ENCODE measurements at regions not wholly inside any gene's neighbourhood (a gene's known extent, or its start where the extent isn't known, plus 50 kb on each side); places are given as distances from the start of the nearest gene placed in this dataset.

GRCh38 chr12:38480594-38480993 lies 164.0 kb downstream of the ALG10B start:
- H4K20me1 ChIP-seq (ENCODE audit: insufficient read depth, low read length): no peaks in the 10 kb centered on the region
- H3F3A ChIP-seq (ENCODE audit: insufficient read depth, low read length): no peaks in the 10 kb centered on the region
- TF ChIP-seq EZH2 (IDR thresholded peaks at IDR 0.05; ENCODE audit: borderline replicate concordance, low read length): no peak
- no peak for TF ChIP-seq CTCF (IDR thresholded peaks at IDR 0.05; ENCODE audit: low read length)
- no peak overlapping the region for H3K9ac ChIP-seq (ENCODE audit: low read length)
- H3K79me2 ChIP-seq (ENCODE audit: insufficient read depth, low read length): no peaks in the 10 kb centered on the region
- H3K27ac ChIP-seq (ENCODE audit: low read depth, low read length, poor library complexity, severe bottlenecking): no peak overlapping the region
- no peak overlapping the region for H3K4me3 ChIP-seq (ENCODE audit: low read depth, low read length, poor library complexity, severe bottlenecking)
- H3K9me2 ChIP-seq (ENCODE audit: low read depth, low read length): no peaks in the 10 kb centered on the region
- H3K36me3 ChIP-seq (ENCODE audit: insufficient read depth, low read length): no peaks in the 10 kb centered on the region
- H3K27me3 ChIP-seq (ENCODE audit: insufficient read depth, low read length): no peaks in the 10 kb centered on the region
- H3K4me1 ChIP-seq (ENCODE audit: insufficient read depth, low read length, severe bottlenecking): no peaks in the 10 kb centered on the region
- H3K4me2 ChIP-seq (ENCODE audit: low read length): no peak overlapping the region
- H3K9me3 ChIP-seq (ENCODE audit: low read length): no peaks in the 10 kb centered on the region
- no peak overlapping the region for H2AFZ ChIP-seq (ENCODE audit: low read length)

- no peaks in the 10 kb centered on the region for H3F3A ChIP-seq (ENCODE audit: insufficient read depth, low read length)
- H3K79me2 ChIP-seq (ENCODE audit: insufficient read depth, low read length): no peaks in the 10 kb centered on the region
- H3K27me3 ChIP-seq (ENCODE audit: insufficient read depth, low read length): no peaks in the 10 kb centered on the region
- H3K4me1 ChIP-seq (ENCODE audit: insufficient read depth, low read length, severe bottlenecking): no peaks in the 10 kb centered on the region
- no peaks in the 10 kb centered on the region for H3K9me2 ChIP-seq (ENCODE audit: low read depth, low read length)
- no peak overlapping the region for H3K9ac ChIP-seq (ENCODE audit: low read length)
- H3K27ac ChIP-seq (ENCODE audit: low read depth, low read length, poor library complexity, severe bottlenecking): no peak overlapping the region
- no peaks in the 10 kb centered on the region for H3K36me3 ChIP-seq (ENCODE audit: insufficient read depth, low read length)
- TF ChIP-seq CTCF (IDR thresholded peaks at IDR 0.05; ENCODE audit: low read length): no peak
- TF ChIP-seq EZH2 (IDR thresholded peaks at IDR 0.05; ENCODE audit: borderline replicate concordance, low read length): no peak
- H3K4me3 ChIP-seq (ENCODE audit: low read depth, low read length, poor library complexity, severe bottlenecking): no peak overlapping the region
- no peak overlapping the region for H2AFZ ChIP-seq (ENCODE audit: low read length)
- H4K20me1 ChIP-seq (ENCODE audit: insufficient read depth, low read length): no peaks in the 10 kb centered on the region
- no peak overlapping the region for H3K4me2 ChIP-seq (ENCODE audit: low read length)
- no peaks in the 10 kb centered on the region for H3K9me3 ChIP-seq (ENCODE audit: low read length)
These were observed 168.4 kb downstream of the ALG10B start for GRCh38 chr12:38484821-38485449.

DNA sequence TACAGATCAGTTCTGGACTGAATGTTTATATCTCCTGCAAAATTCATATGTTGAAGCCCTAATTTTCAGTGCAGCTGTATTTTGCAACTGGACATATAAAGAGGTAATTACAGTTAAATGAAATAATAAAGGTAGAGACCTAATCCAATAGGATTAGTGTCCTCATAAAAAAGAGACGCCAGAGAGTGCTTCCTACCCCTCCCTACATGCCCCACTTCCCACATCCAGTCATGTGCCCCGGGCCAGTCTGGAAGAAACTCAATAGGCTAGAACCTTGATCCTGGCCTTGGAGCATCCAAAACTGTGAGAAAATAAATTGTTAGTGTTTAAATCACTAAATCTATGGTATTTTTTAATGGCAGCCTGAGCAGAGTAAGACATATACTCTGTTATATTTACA lies 172.3 kb downstream of the ALG10B start:
- Histone ChIP-seq H2AFZ (ENCODE audit: low read length) (no peak overlapping the region), H3K27me3 (ENCODE audit: insufficient read depth, low read length) (no peaks in the 10 kb centered on the region), H3K9ac (ENCODE audit: low read length) (no peak overlapping the region), H3K4me3 (ENCODE audit: low read depth, low read length, poor library complexity, severe bottlenecking) (no peak overlapping the region), H3K9me2 (ENCODE audit: low read depth, low read length) (no peaks in the 10 kb centered on the region), H3K4me1 (ENCODE audit: insufficient read depth, low read length, severe bottlenecking) (no peaks in the 10 kb centered on the region), H3K36me3 (ENCODE audit: insufficient read depth, low read length) (no peaks in the 10 kb centered on the region), H3K79me2 (ENCODE audit: insufficient read depth, low read length) (no peaks in the 10 kb centered on the region), H3F3A (ENCODE audit: insufficient read depth, low read length) (no peaks in the 10 kb centered on the region), H3K4me2 (ENCODE audit: low read length) (no peak overlapping the region), H3K9me3 (ENCODE audit: low read length) (no peaks in the 10 kb centered on the region), H3K27ac (ENCODE audit: low read depth, low read length, poor library complexity, severe bottlenecking) (no peak overlapping the region), H4K20me1 (ENCODE audit: insufficient read depth, low read length) (no peaks in the 10 kb centered on the region)
- TF ChIP-seq EZH2 (IDR thresholded peaks at IDR 0.05; ENCODE audit: borderline replicate concordance, low read length) (no peak), CTCF (IDR thresholded peaks at IDR 0.05; ENCODE audit: low read length) (no peak)

All from OCI-LY1 (cell line).